GM23338 (cell line): ENCODE measurements at regions not wholly inside any gene's neighbourhood (a gene's known extent, or its start where the extent isn't known, plus 50 kb on each side); places are given as distances from the start of the nearest gene placed in this dataset.

Experiments used
- ATAC-seq: fragments of 200-7000 bp; cut with Tn5 transposase; 3 replicates; pipeline ENCODE4 v1.9.1; 2020
- DNase-seq: peaks from one replicate; pipeline ENCODE4 v3.0.0-alpha.2; 2015; ENCODE audit warnings: low spot score
- H2AFZ ChIP-seq: fragments of 200-600 bp; sonication (generic); 2 replicates; pipeline ENCODE4 v1.8.0; 2016; ENCODE audit warnings: antibody characterized with exemption, mild to moderate bottlenecking, moderate library complexity
- H3F3A ChIP-seq: fragments of 200-600 bp; sonication (generic); replicated peaks from 2 replicates; pipeline ENCODE4 v1.8.0; 2017; ENCODE audit warnings: antibody characterized with exemption, mixed run types, low read depth
- H3K27ac ChIP-seq: fragments of 200-600 bp; sonication (generic); 2 replicates; pipeline ENCODE4 v1.6.1; 2016; ENCODE audit warnings: low read depth
- H3K27me3 ChIP-seq: fragments of 200-600 bp; sonication (generic); 2 replicates; pipeline ENCODE4 v1.8.0; 2016; ENCODE audit warnings: mild to moderate bottlenecking, mixed run types, moderate library complexity; ENCODE audit not compliant: insufficient read depth
- H3K36me3 ChIP-seq: fragments of 200-600 bp; sonication (generic); 2 replicates; pipeline ENCODE4 v1.8.0; 2016; ENCODE audit warnings: mild to moderate bottlenecking; ENCODE audit not compliant: insufficient read depth
- H3K4me1 ChIP-seq: fragments of 200-600 bp; sonication (generic); 2 replicates; pipeline ENCODE4 v1.8.0; 2016; ENCODE audit warnings: mild to moderate bottlenecking, moderate library complexity; ENCODE audit not compliant: insufficient read depth
- H3K4me2 ChIP-seq: fragments of 200-600 bp; sonication (generic); 2 replicates; pipeline ENCODE4 v1.7.1; 2017; ENCODE audit warnings: mixed run types
- H3K4me3 ChIP-seq: fragments of 200-600 bp; sonication (generic); 2 replicates; pipeline ENCODE4 v1.6.1; 2016; ENCODE audit warnings: mixed run types
- H3K79me2 ChIP-seq: fragments of 200-600 bp; sonication (generic); replicated peaks from 2 replicates; pipeline ENCODE4 v1.8.0; 2017; ENCODE audit warnings: mild to moderate bottlenecking; ENCODE audit not compliant: insufficient read depth
- H3K9me2 ChIP-seq: fragments of 200-600 bp; sonication (generic); 2 replicates; pipeline ENCODE4 v1.8.0; 2017; ENCODE audit not compliant: insufficient read depth
- H4K20me1 ChIP-seq: fragments of 200-600 bp; sonication (generic); replicated peaks from 2 replicates; pipeline ENCODE4 v1.8.0; 2017; ENCODE audit warnings: mild to moderate bottlenecking; ENCODE audit not compliant: insufficient read depth
- H3K27ac Mint-ChIP-seq: 2 replicates; pipeline ENCODE4 v1.8.0; 2020; ENCODE audit warnings: inconsistent platforms, mild to moderate bottlenecking, moderate library complexity, mixed read lengths
- H3K27me3 Mint-ChIP-seq: 3 replicates; pipeline ENCODE4 v1.8.0; 2022; ENCODE audit warnings: low read depth, mild to moderate bottlenecking, moderate library complexity, mixed read lengths, inconsistent platforms; ENCODE audit not compliant: insufficient read depth, poor library complexity
- H3K36me3 Mint-ChIP-seq: 3 replicates; pipeline ENCODE4 v1.8.0; 2021; ENCODE audit warnings: low read depth, mild to moderate bottlenecking, inconsistent platforms, moderate library complexity, mixed read lengths
- H3K4me1 Mint-ChIP-seq: 3 replicates; pipeline ENCODE4 v1.8.0; 2020; ENCODE audit warnings: mild to moderate bottlenecking, inconsistent platforms, mixed read lengths
- H3K4me3 Mint-ChIP-seq: 3 replicates; pipeline ENCODE4 v1.8.0; 2021; ENCODE audit warnings: moderate library complexity, mild to moderate bottlenecking, inconsistent platforms, mixed read lengths
- H3K9me3 Mint-ChIP-seq: 3 replicates; pipeline ENCODE4 v1.8.0; 2020; ENCODE audit warnings: moderate library complexity, mild to moderate bottlenecking, inconsistent platforms, mixed read lengths
- CREB1 ChIP-seq: fragments of 250-450 bp; sonication (Bioruptor Pico); IDR thresholded peaks from 2 replicates; pipeline ENCODE4 v1.5.0; 2020; ENCODE audit warnings: low read depth, mild to moderate bottlenecking, moderate library complexity
- CTCF ChIP-seq, 2 experiments: fragments of 200-600 bp in 1 of 2; sonication (generic) in 1 of 2; conservative IDR thresholded peaks; 2 replicates each; pipeline versions ENCODE4 v1.5.1 to v1.6.1; 2016 to 2017; ENCODE audit warnings: antibody characterized with exemption in 2 of 2, low read depth in 2 of 2, mild to moderate bottlenecking in 2 of 2, moderate library complexity in 1 of 2
- ETS1 ChIP-seq: IDR thresholded peaks from 2 replicates; pipeline ENCODE4 v1.6.1; 2016; ENCODE audit warnings: antibody characterized with exemption
- EZH2 ChIP-seq: fragments of 200-600 bp; sonication (generic); IDR thresholded peaks from one replicate; pipeline ENCODE4 v1.8.0; 2017; ENCODE audit warnings: antibody characterized with exemption, mild to moderate bottlenecking, low read depth; ENCODE audit not compliant: unreplicated experiment
- EZH2phosphoT487 ChIP-seq: fragments of 200-600 bp; sonication (generic); IDR thresholded peaks from one replicate; pipeline ENCODE4 v1.8.1; 2018; ENCODE audit warnings: antibody characterized with exemption; ENCODE audit not compliant: unreplicated experiment
- JUNB ChIP-seq: IDR thresholded peaks from one replicate; pipeline ENCODE4 v1.6.1; 2016; ENCODE audit warnings: antibody characterized with exemption; ENCODE audit not compliant: unreplicated experiment
- NANOG ChIP-seq: IDR thresholded peaks from 2 replicates; pipeline ENCODE4 v1.6.1; 2016; ENCODE audit warnings: antibody characterized with exemption, borderline replicate concordance
- POLR2AphosphoS5 ChIP-seq: IDR thresholded peaks from 2 replicates; pipeline ENCODE4 v1.6.1; 2016; ENCODE audit warnings: antibody characterized with exemption, low read depth
- REST ChIP-seq: IDR thresholded peaks from one replicate; pipeline ENCODE4 v1.6.1; 2018; ENCODE audit warnings: antibody characterized with exemption; ENCODE audit not compliant: unreplicated experiment
- STAT1 ChIP-seq: IDR thresholded peaks from one replicate; pipeline ENCODE4 v1.6.1; 2016; ENCODE audit warnings: antibody characterized with exemption; ENCODE audit not compliant: unreplicated experiment
- ZNF114 ChIP-seq: fragments of 250-450 bp; sonication (Bioruptor Pico); IDR thresholded peaks from 2 replicates; pipeline ENCODE4 v1.5.0; 2020; ENCODE audit warnings: mild to moderate bottlenecking, moderate library complexity

- DNase-seq (no peak), ATAC-seq (no peak)
- H3K36me3 ChIP-seq: no peaks in the 10 kb centered on the region
- H3K27ac Mint-ChIP-seq: no peak overlapping the region
- H3K79me2 ChIP-seq: no peaks in the 10 kb centered on the region
- H3K36me3 Mint-ChIP-seq: no peaks in the 10 kb centered on the region
- H3K27me3 ChIP-seq: no peaks in the 10 kb centered on the region
- peaks cover 25% of the 10 kb centered on the region for H3K4me1 Mint-ChIP-seq
- no peak overlapping the region for H3K4me3 ChIP-seq
- peaks cover 6% of the 10 kb centered on the region for H3K27me3 Mint-ChIP-seq
- no peaks in the 10 kb centered on the region for H4K20me1 ChIP-seq
- no peak overlapping the region for H3K4me2 ChIP-seq
- no peaks in the 10 kb centered on the region for H3F3A ChIP-seq
- H2AFZ ChIP-seq: no peak overlapping the region
- no peak for TF ChIP-seq STAT1
- TF ChIP-seq CREB1 (CRISPR knock-in tag): no peak
- TF ChIP-seq REST: no peak
- no peak for TF ChIP-seq NANOG
- TF ChIP-seq ETS1: no peak
- H3K27ac ChIP-seq: no peak overlapping the region
- H3K9me3 Mint-ChIP-seq: no peaks in the 10 kb centered on the region
- no peak overlapping the region for H3K4me3 Mint-ChIP-seq
- peaks cover 24% of the 10 kb centered on the region for H3K4me1 ChIP-seq
- H3K9me2 ChIP-seq: no peaks in the 10 kb centered on the region
Measured at GRCh38 chr4:138894709-138895108, 120.9 kb upstream of the NOCT start.

- Histone ChIP-seq H3F3A (no peaks in the 10 kb centered on the region), H3K27ac (no peak overlapping the region), H3K27me3 (no peaks in the 10 kb centered on the region), H3K36me3 (no peaks in the 10 kb centered on the region), H3K79me2 (no peaks in the 10 kb centered on the region), H2AFZ (no peak overlapping the region), H3K9me2 (no peaks in the 10 kb centered on the region), H3K4me2 (no peak overlapping the region), H3K4me3 (no peak overlapping the region), H3K4me1 (peaks cover 31% of the 10 kb centered on the region), H4K20me1 (no peaks in the 10 kb centered on the region)
- Mint-ChIP-seq H3K27ac (no peak overlapping the region), H3K9me3 (peaks cover 2% of the 10 kb centered on the region; the same call in 1 of the 3 replicates), H3K4me1 (peaks cover 32% of the 10 kb centered on the region), H3K36me3 (peaks cover 2% of the 10 kb centered on the region; the same call in 1 of the 3 replicates), H3K27me3 (peaks cover 6% of the 10 kb centered on the region), H3K4me3 (no peak overlapping the region)
- TF ChIP-seq JUNB (no peak), CTCF (conservative IDR thresholded peaks at IDR 0.05; ENCODE audit: low read depth in 2 of 2) (no peak), NANOG (no peak), EZH2phosphoT487 (no peak), POLR2AphosphoS5 (no peak), EZH2 (no peak), REST (no peak), STAT1 (no peak), ZNF114 (CRISPR knock-in tag) (no peak)
- no peak for DNase-seq
- no peak for ATAC-seq
Measured at GRCh38 chr4:138894011-138894410, 121.6 kb upstream of the NOCT start.
